Activated CD8-positive, alpha-beta T cell treated with anti-CD3 and anti-CD28 coated beads for 36 hours (primary cell): ENCODE measurements at regions not wholly inside any gene's neighbourhood (a gene's known extent, or its start where the extent isn't known, plus 50 kb on each side); places are given as distances from the start of the nearest gene placed in this dataset.

Experiments
- ATAC-seq: fragments of 200-7000 bp; cut with Tn5 transposase; one replicate; pipeline ENCODE4 v1.10.0; 2021; ENCODE audit warnings: mild to moderate bottlenecking, moderate library complexity
- CTCF ChIA-PET: fragments of 350-600 bp; sonication (Branson Sonifier 250); formaldehyde crosslinking; loops from one replicate; lab custom pipeline; 2021; ENCODE audit warnings: antibody characterized with exemption; lab: Charles Lee
- POLR2A ChIA-PET: fragments of 350-600 bp; sonication (Branson Sonifier 250); formaldehyde crosslinking; loops from one replicate; lab custom pipeline; 2021; ENCODE audit warnings: antibody characterized with exemption; lab: Charles Lee
- DNase-seq: peaks from one replicate; pipeline ENCODE4 v3.0.0-alpha.2; 2020
- H3K27ac Mint-ChIP-seq: one replicate; pipeline ENCODE4 v1.8.0; 2021; ENCODE audit warnings: mild to moderate bottlenecking, mixed read lengths
- H3K27me3 Mint-ChIP-seq: one replicate; pipeline ENCODE4 v1.8.0; 2021; ENCODE audit warnings: mixed read lengths
- H3K36me3 Mint-ChIP-seq: one replicate; pipeline ENCODE4 v1.8.0; 2021; ENCODE audit warnings: low read depth, mixed read lengths
- H3K4me1 Mint-ChIP-seq: one replicate; pipeline ENCODE4 v1.8.0; 2021; ENCODE audit warnings: low read depth, mixed read lengths
- H3K4me3 Mint-ChIP-seq: one replicate; pipeline ENCODE4 v1.8.0; 2021; ENCODE audit warnings: mild to moderate bottlenecking, moderate library complexity, mixed read lengths
- H3K9me3 Mint-ChIP-seq: one replicate; pipeline ENCODE4 v1.8.0; 2021; ENCODE audit warnings: mixed read lengths
- CTCF ChIP-seq: fragments of 200-600 bp; IDR thresholded peaks from one replicate; pipeline ENCODE4 v1.8.0; 2022; ENCODE audit warnings: antibody characterized with exemption, mild to moderate bottlenecking
- intact Hi-C: fragments of 100-400 bp; cut with micrococcal nuclease; formaldehyde crosslinking; loops from one replicate; pipeline ENCODE4 v1.10.0; 2022

- Mint-ChIP-seq H3K36me3 (no peaks in the 10 kb centered on the region), H3K4me3 (no peak overlapping the region), H3K9me3 (no peaks in the 10 kb centered on the region), H3K27ac (no peak overlapping the region), H3K4me1 (no peaks in the 10 kb centered on the region), H3K27me3 (peaks cover 2% of the 10 kb centered on the region)
- no peak for TF ChIP-seq CTCF
- POLR2A ChIA-PET = no interaction called here
- intact Hi-C loops = no loop called here
- ATAC-seq (no peak), DNase-seq (no peak)
- CTCF ChIA-PET = no interaction called here
Measured at GRCh38 chr14:98728836-98729235, 543.2 kb downstream of the BCL11B start.

- ChIA-PET POLR2A (interaction anchor here (0.5 kb wide), 1 partner anchor 68 kb away, joined by 3 read pairs; no protein-coding TSS in a partner anchor), CTCF (no interaction called here)
- H3K27me3 Mint-ChIP-seq = no peaks in the 10 kb centered on the region
- no peak for TF ChIP-seq CTCF
- H3K27ac Mint-ChIP-seq = no peak overlapping the region
- H3K4me3 Mint-ChIP-seq = no peak overlapping the region
- DNase-seq (no peak), ATAC-seq (no peak)
- H3K9me3 Mint-ChIP-seq = no peaks in the 10 kb centered on the region
- no peaks in the 10 kb centered on the region for H3K4me1 Mint-ChIP-seq
- H3K36me3 Mint-ChIP-seq = no peaks in the 10 kb centered on the region
- intact Hi-C loops = no loop called here
Measured at GRCh38 chr14:98731286-98731685, 540.7 kb downstream of the BCL11B start.

GRCh38 chr14:98731701-98732100 is 540.3 kb downstream of the BCL11B start:
- H3K27me3 Mint-ChIP-seq = no peaks in the 10 kb centered on the region
- no peak overlapping the region for H3K27ac Mint-ChIP-seq
- H3K4me3 Mint-ChIP-seq = no peak overlapping the region
- no peak for TF ChIP-seq CTCF
- no peak for DNase-seq
- no peaks in the 10 kb centered on the region for H3K4me1 Mint-ChIP-seq
- no peaks in the 10 kb centered on the region for H3K36me3 Mint-ChIP-seq
- no peak for ATAC-seq
- CTCF ChIA-PET = no interaction called here
- intact Hi-C loops = no loop called here
- H3K9me3 Mint-ChIP-seq = no peaks in the 10 kb centered on the region
- POLR2A ChIA-PET = no interaction called here

GRCh38 chr14:98733536-98733935 is 538.5 kb downstream of the BCL11B start:
- no peak for TF ChIP-seq CTCF
- no peak overlapping the region for H3K4me3 Mint-ChIP-seq
- ATAC-seq (no peak), DNase-seq (no peak)
- no peaks in the 10 kb centered on the region for H3K27me3 Mint-ChIP-seq
- no peaks in the 10 kb centered on the region for H3K4me1 Mint-ChIP-seq
- no peaks in the 10 kb centered on the region for H3K9me3 Mint-ChIP-seq
- H3K36me3 Mint-ChIP-seq = no peaks in the 10 kb centered on the region
- ChIA-PET POLR2A (no interaction called here), CTCF (no interaction called here)
- no peak overlapping the region for H3K27ac Mint-ChIP-seq
- intact Hi-C loops = no loop called here

GRCh38 chr14:98736701-98737338 is 535.2 kb downstream of the BCL11B start:
- CTCF ChIA-PET = no interaction called here
- TF ChIP-seq CTCF = no peak
- POLR2A ChIA-PET = no interaction called here
- H3K27ac Mint-ChIP-seq = no peak overlapping the region
- no peaks in the 10 kb centered on the region for H3K4me1 Mint-ChIP-seq
- no peaks in the 10 kb centered on the region for H3K36me3 Mint-ChIP-seq
- H3K9me3 Mint-ChIP-seq = no peaks in the 10 kb centered on the region
- H3K27me3 Mint-ChIP-seq = no peaks in the 10 kb centered on the region
- no peak overlapping the region for H3K4me3 Mint-ChIP-seq
- DNase-seq (no peak), ATAC-seq (no peak)
- intact Hi-C loops = no loop called here
